Heart right ventricle (tissue), 16 donors: ENCODE measurements at regions not wholly inside any gene's neighbourhood (a gene's known extent, or its start where the extent isn't known, plus 50 kb on each side); places are given as distances from the start of the nearest gene placed in this dataset.

Source experiments
- ATAC-seq, 8 donors: fragments of 200-7000 bp; cut with Tn5 transposase; one replicate each; pipeline ENCODE4 v1.9.1; 2020; ENCODE audit warnings: mild to moderate bottlenecking in 8 of 8, moderate library complexity in 8 of 8, moderate number of reproducible peaks in 1 of 8
- DNase-seq, 2 donors: peaks; one replicate each; pipeline ENCODE4 v3.0.0-alpha.2; 2020
- H3K27ac ChIP-seq, 10 donors: fragments of 200-600 bp; sonication (generic) in 2 of 10; one replicate each; pipeline versions ENCODE4 v1.5.0 to v1.8.0; 2020 to 2022; ENCODE audit warnings: mild to moderate bottlenecking in 3 of 10
- H3K27me3 ChIP-seq, 7 donors: fragments of 200-600 bp; one replicate each; pipeline ENCODE4 v1.8.0; 2021 to 2022; ENCODE audit warnings: mild to moderate bottlenecking in 2 of 7
- H3K36me3 ChIP-seq, 9 donors: fragments of 200-600 bp; sonication (generic) in 1 of 9; one replicate each; pipeline versions ENCODE4 v1.5.0 to v1.8.0; 2020 to 2022; ENCODE audit warnings: mild to moderate bottlenecking in 2 of 9
- H3K4me1 ChIP-seq, 9 donors: fragments of 200-600 bp; sonication (generic) in 1 of 9; one replicate each; pipeline versions ENCODE4 v1.5.0 to v1.8.0; 2020 to 2022; ENCODE audit warnings: mild to moderate bottlenecking in 4 of 9
- H3K4me3 ChIP-seq, 10 donors: fragments of 200-600 bp; sonication (generic) in 2 of 10; one replicate each; pipeline versions ENCODE4 v1.5.0 to v1.8.0; 2020 to 2022; ENCODE audit warnings: mild to moderate bottlenecking in 7 of 10, moderate library complexity in 2 of 10
- H3K9me3 ChIP-seq, 11 donors: fragments of 200-600 bp in 10 of 11; sonication (generic) in 2 of 11; one replicate each; pipeline versions ENCODE4 v1.5.0 to v1.8.0; 2013 to 2022; ENCODE audit warnings: mild to moderate bottlenecking in 2 of 11, control low read depth in 1 of 11, moderate library complexity in 1 of 11
- CTCF ChIP-seq, 9 donors: fragments of 200-600 bp; sonication (generic) in 2 of 9; IDR thresholded peaks; one replicate each; pipeline versions ENCODE4 v1.5.0 to v1.8.0; 2021 to 2022; ENCODE audit warnings: antibody characterized with exemption in 9 of 9, mild to moderate bottlenecking in 5 of 9, moderate library complexity in 1 of 9
- WGBS, 2 donors: extraction: QIAGEN DNeasy Blood & Tissue Kit; methylation state at CpG; one replicate each; pipeline ENCODE4 v1.1.7; 2013; ENCODE audit warnings: inconsistent platforms in 1 of 2; 5-methylcytosine and 5-hydroxymethylcytosine counted together
- intact Hi-C, 10 donors: fragments of 100-400 bp; cut with DNase I; formaldehyde crosslinking; loops; one replicate each; pipeline versions ENCODE4 v1.11.1 to v1.14.2; 2022
- donor health status: Arrhythmogenic right ventricular cardiomyopathy.
- donor health status: ischemic (EF 13 %, LVEDD 7.1; RV severe dilation, severe dysfunction).
- donor health status: healthy with polysubstance abuse.
- donor health status: DM: no; HTN: yes; CAD: no.
- donor health status: DM: no; HTN: no; CAD: no.
- donor health status: ischemic (EF 25% LVEDD 6.9; RV normal size, moderate dysfunction).
- donor health status: ischemic (EF 25% LVEDD 5.7; RV mildly dilated, moderate dysfunction).
- donor health status: healthy.
- donor health status: DM: yes; HTN: yes; CAD: no.
- donor health status: Ischemic cardiomyopathy.
- donor health status: ischemic (EF 35%, LVEDD 5.7; RV mildly dilated, moderate dysfunction).
- donor health status: nonischemic (EF 11% LVEDD 7.7; RV severe dilation, severe dysfunction).
- donor health status: DM: yes; HTN: yes; CAD: no.
- donor health status: PGD.
- donor health status: ischemic (EF 29% LVEDD 5.4; RV normal size, mild dysfunction).
- donor health status: nonischemic (EF 23%, LVEDD 6.1; RV moderate dilation, normal function).

- H3K9me3 ChIP-seq: peaks cover 0 to 5% (median 0%) of the 10 kb centered on the region in 11 donors
- WGBS, 2 donors: 0 to 35% methylated on average over 1 of the region's 1 CpG
- no peaks in the 10 kb centered on the region for H3K27me3 ChIP-seq
- H3K4me1 ChIP-seq: no peaks in the 10 kb centered on the region
- DNase-seq (no peak), ATAC-seq (no peak)
- intact Hi-C loops: no loop called here
- H3K36me3 ChIP-seq: no peaks in the 10 kb centered on the region
- no peak for TF ChIP-seq CTCF (IDR thresholded peaks at IDR 0.05)
- no peak overlapping the region for H3K4me3 ChIP-seq
- no peak overlapping the region for H3K27ac ChIP-seq
These were observed 335.6 kb upstream of the TRAM1L1 start for GRCh38 chr4:117420948-117421347.

GRCh38 chr4:117421706-117422105, 336.3 kb upstream of the TRAM1L1 start:
- WGBS, 2 donors: 65 to 66% methylated on average over 4 of the region's 4 CpGs
- DNase-seq (no peak), ATAC-seq (no peak)
- H3K4me1 ChIP-seq: no peaks in the 10 kb centered on the region
- H3K27me3 ChIP-seq: no peaks in the 10 kb centered on the region
- H3K36me3 ChIP-seq: no peaks in the 10 kb centered on the region
- no peak overlapping the region for H3K4me3 ChIP-seq
- intact Hi-C loops: no loop called here
- peaks cover 0 to 5% (median 0%) of the 10 kb centered on the region in 11 donors for H3K9me3 ChIP-seq
- no peak for TF ChIP-seq CTCF (IDR thresholded peaks at IDR 0.05)
- H3K27ac ChIP-seq: no peak overlapping the region

GRCh38 chr4:117422297-117422696, 336.9 kb upstream of the TRAM1L1 start:
- Histone ChIP-seq H3K27ac (no peak overlapping the region), H3K9me3 (peaks cover 0 to 5% (median 0%) of the 10 kb centered on the region in 11 donors), H3K27me3 (no peaks in the 10 kb centered on the region), H3K4me1 (no peaks in the 10 kb centered on the region), H3K4me3 (no peak overlapping the region), H3K36me3 (no peaks in the 10 kb centered on the region)
- WGBS, 2 donors: 92 to 93% methylated on average over 5 of the region's 5 CpGs
- no peak for TF ChIP-seq CTCF (IDR thresholded peaks at IDR 0.05)
- no peak for ATAC-seq
- intact Hi-C loops: no loop called here
- no peak for DNase-seq

- intact Hi-C loops: no loop called here
- H3K9me3 ChIP-seq: peaks cover 0 to 7% (median 0%) of the 10 kb centered on the region in 11 donors
- no peaks in the 10 kb centered on the region for H3K36me3 ChIP-seq
- TF ChIP-seq CTCF (IDR thresholded peaks at IDR 0.05): no peak
- no peak for DNase-seq
- ATAC-seq: no peak
- no peak overlapping the region for H3K27ac ChIP-seq
- H3K27me3 ChIP-seq: no peaks in the 10 kb centered on the region
- H3K4me1 ChIP-seq: no peaks in the 10 kb centered on the region
- H3K4me3 ChIP-seq: no peak overlapping the region
These were observed 340.3 kb upstream of the TRAM1L1 start for GRCh38 chr4:117425636-117426035.

- Histone ChIP-seq H3K27me3 (no peaks in the 10 kb centered on the region), H3K4me3 (no peak overlapping the region), H3K4me1 (no peaks in the 10 kb centered on the region), H3K9me3 (peaks cover 0 to 3% (median 0%) of the 10 kb centered on the region in 11 donors), H3K27ac (no peak overlapping the region), H3K36me3 (no peaks in the 10 kb centered on the region)
- ATAC-seq: no peak
- no peak for TF ChIP-seq CTCF (IDR thresholded peaks at IDR 0.05)
- DNase-seq: no peak
- WGBS, 2 donors: 55 to 72% methylated on average over 1 of the region's 1 CpG
- intact Hi-C loops: no loop called here
These were observed 343.2 kb upstream of the TRAM1L1 start for GRCh38 chr4:117428536-117428935.
